Neuron (in vitro differentiated cells): ENCODE measurements at regions not wholly inside any gene's neighbourhood (a gene's known extent, or its start where the extent isn't known, plus 50 kb on each side); places are given as distances from the start of the nearest gene placed in this dataset.

ENCODE experiments used
- H2AFZ ChIP-seq: one replicate; pipeline ENCODE4 v1.6.1; 2013; ENCODE audit warnings: low read depth, mild to moderate bottlenecking, inconsistent platforms, low read length, moderate library complexity
- H3K27me3 ChIP-seq: one replicate; pipeline ENCODE4 v1.6.1; 2013; ENCODE audit warnings: low read length; ENCODE audit not compliant: insufficient read depth
- H3K36me3 ChIP-seq: one replicate; pipeline ENCODE4 v1.6.1; 2013; ENCODE audit warnings: low read length; ENCODE audit not compliant: insufficient read depth
- H3K4me1 ChIP-seq: one replicate; pipeline ENCODE4 v1.6.1; 2013; ENCODE audit warnings: low read length; ENCODE audit not compliant: insufficient read depth
- H3K4me3 ChIP-seq: 2 replicates; pipeline ENCODE4 v1.5.1; 2013; ENCODE audit warnings: mild to moderate bottlenecking, low read length, moderate library complexity
- H3K9me3 ChIP-seq: one replicate; pipeline ENCODE4 v1.6.1; 2013; ENCODE audit warnings: low read length

GRCh38 chr12:115174920-115175319 is 490.9 kb upstream of the TBX3 start:
- H3K27me3 ChIP-seq = no peaks in the 10 kb centered on the region
- H2AFZ ChIP-seq = no peak overlapping the region
- no peaks in the 10 kb centered on the region for H3K9me3 ChIP-seq
- H3K36me3 ChIP-seq = no peaks in the 10 kb centered on the region
- no peak overlapping the region for H3K4me3 ChIP-seq
- H3K4me1 ChIP-seq = no peaks in the 10 kb centered on the region

DNA sequence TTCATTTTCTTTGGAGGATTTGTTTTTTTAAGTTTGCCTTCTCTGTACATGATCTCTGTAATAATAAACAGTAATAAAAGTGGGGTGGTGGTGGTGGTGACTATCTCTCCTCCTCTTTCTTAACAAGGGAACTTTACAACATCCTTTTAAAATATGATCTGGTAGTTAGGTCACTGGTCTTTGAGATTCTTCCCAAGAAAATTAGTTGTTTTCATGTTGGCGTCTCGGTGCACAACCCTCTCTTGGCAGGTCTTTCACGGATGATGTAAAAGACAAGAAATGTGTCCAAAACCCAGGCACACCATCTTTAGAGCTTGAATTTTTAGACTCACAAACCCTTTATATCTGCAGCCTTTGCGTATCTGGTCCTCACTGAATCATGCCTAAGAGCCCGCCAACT is 488.5 kb upstream of the TBX3 start:
- Histone ChIP-seq H3K4me1 (no peaks in the 10 kb centered on the region), H2AFZ (no peak overlapping the region), H3K36me3 (no peaks in the 10 kb centered on the region), H3K9me3 (no peaks in the 10 kb centered on the region), H3K27me3 (no peaks in the 10 kb centered on the region), H3K4me3 (no peak overlapping the region)

DNA sequence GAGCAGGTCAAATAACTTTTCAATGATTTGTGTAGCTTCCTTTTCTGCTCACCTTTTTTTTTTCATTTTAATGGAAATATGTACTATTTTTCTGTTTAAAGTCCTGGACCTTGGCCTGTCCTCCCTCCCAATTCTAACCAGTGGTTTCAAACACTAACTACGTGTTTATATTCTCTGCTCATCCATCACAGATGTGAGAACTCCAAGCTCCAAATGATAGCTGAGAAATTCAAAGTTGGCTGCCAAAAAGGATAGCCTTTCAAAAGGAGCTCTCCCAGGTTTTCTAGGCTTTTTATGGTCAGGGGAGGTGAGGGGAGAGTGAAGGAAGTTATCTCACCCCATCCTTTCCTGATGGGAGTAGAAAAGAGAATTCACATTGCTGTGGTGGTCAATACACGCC is 486.0 kb upstream of the TBX3 start:
- Histone ChIP-seq H3K36me3 (no peaks in the 10 kb centered on the region), H3K4me3 (no peak overlapping the region), H3K4me1 (no peaks in the 10 kb centered on the region), H3K9me3 (no peaks in the 10 kb centered on the region), H3K27me3 (no peaks in the 10 kb centered on the region), H2AFZ (no peak overlapping the region)

DNA sequence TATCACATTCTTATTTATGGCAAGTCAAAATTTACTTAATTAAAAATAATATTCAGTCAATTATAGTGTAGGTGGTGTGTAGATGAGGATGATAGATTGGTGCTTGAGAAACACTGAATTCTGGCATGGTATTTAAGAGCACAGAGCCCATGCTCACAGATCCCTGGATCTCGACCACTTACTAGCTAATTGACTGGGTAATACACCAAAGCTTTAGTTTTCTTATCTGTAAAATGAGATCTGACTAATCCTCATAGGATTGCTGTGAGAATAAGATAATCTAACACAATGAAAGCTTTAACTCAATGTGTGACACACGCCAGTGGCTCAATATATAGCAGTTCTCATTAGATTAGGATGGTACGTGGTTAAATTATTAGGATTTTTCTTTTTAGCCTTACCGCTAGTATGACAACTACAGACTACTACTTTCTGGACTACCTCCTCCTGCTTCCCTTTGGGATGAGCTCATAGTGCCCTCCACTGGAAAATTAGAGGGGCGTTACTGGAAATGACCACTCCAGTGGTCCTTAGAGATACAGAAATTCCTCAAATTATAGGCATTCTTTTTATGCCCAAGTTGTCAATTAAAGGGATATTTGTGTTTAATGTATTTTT is 482.8 kb upstream of the TBX3 start:
- Histone ChIP-seq H3K9me3 (no peaks in the 10 kb centered on the region), H3K4me1 (no peaks in the 10 kb centered on the region), H2AFZ (no peak overlapping the region), H3K4me3 (no peak overlapping the region), H3K36me3 (no peaks in the 10 kb centered on the region), H3K27me3 (no peaks in the 10 kb centered on the region)

DNA sequence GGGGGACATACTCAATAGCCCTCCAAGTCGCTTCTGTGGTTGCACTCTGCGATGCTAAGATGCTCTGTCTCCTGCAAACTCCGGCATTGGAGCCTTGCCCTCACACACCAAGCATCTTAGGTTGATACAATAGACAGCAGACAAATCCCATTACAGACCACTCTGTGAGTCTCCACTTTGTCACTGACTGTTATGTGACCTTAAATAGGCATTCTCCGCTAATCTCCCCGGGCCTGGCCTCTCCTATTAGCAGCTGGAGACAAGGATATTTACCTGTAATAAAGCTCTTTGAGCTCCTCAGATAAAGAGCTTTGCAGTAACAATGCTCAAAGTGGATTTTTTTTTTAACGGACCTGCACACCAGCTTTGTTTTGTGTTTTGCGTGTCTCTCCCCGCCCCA is 479.7 kb upstream of the TBX3 start:
- no peaks in the 10 kb centered on the region for H3K9me3 ChIP-seq
- no peak overlapping the region for H2AFZ ChIP-seq
- H3K36me3 ChIP-seq = no peaks in the 10 kb centered on the region
- H3K27me3 ChIP-seq = peaks cover 2% of the 10 kb centered on the region
- no peaks in the 10 kb centered on the region for H3K4me1 ChIP-seq
- H3K4me3 ChIP-seq = no peak overlapping the region

DNA sequence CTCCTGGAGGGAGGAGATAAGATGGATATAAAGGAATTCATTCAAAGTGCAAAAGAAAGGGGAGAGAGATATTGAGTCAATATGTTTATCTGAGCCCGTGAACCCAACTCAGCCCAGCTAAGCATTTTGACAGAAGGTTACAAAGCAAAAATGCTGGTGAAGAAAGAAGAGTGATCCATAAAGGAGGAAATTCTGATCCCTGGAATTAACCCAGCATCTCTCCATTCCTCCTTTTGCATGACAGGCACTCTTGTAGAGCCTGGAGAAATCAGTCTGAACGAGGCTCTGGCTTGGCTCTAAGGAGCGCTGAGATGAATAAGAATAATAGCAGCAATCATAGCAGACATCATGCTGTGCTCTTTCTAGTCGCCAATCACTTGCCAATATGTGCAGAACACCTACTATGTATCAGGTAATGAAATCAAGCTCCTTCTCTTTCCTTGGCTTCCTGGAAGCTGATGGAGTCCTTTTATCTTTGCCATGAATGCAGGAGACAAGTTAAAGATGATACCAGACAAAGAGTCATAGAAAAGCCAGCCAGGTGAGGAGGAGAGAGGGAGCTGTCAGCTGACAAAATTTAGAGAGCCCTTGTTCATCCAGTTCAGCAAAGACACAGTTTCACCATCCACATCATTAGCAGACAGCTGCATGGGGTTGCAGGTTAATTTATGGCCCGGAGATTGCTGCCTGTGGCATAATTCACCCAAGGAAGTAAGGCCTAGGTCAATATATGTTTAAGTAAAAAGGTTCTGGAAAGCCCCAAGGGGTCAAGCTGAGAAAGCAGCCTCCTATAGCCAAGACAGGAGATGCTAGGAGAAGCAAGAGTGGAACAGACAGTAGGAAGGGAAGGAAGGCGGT is 476.5 kb upstream of the TBX3 start:
- Histone ChIP-seq H3K27me3 (peaks cover 2% of the 10 kb centered on the region), H3K9me3 (no peaks in the 10 kb centered on the region), H2AFZ (no peak overlapping the region), H3K4me1 (no peaks in the 10 kb centered on the region), H3K4me3 (no peak overlapping the region), H3K36me3 (no peaks in the 10 kb centered on the region)

GRCh38 chr12:115158816-115159215 is 474.8 kb upstream of the TBX3 start:
- no peak overlapping the region for H3K4me3 ChIP-seq
- no peaks in the 10 kb centered on the region for H3K4me1 ChIP-seq
- no peaks in the 10 kb centered on the region for H3K36me3 ChIP-seq
- H3K27me3 ChIP-seq = peaks cover 2% of the 10 kb centered on the region
- no peak overlapping the region for H2AFZ ChIP-seq
- H3K9me3 ChIP-seq = no peaks in the 10 kb centered on the region

GRCh38 chr12:115155665-115156645 is 472.0 kb upstream of the TBX3 start:
- H3K4me1 ChIP-seq = no peaks in the 10 kb centered on the region
- H3K36me3 ChIP-seq = no peaks in the 10 kb centered on the region
- no peak overlapping the region for H2AFZ ChIP-seq
- no peak overlapping the region for H3K4me3 ChIP-seq
- no peaks in the 10 kb centered on the region for H3K27me3 ChIP-seq
- no peaks in the 10 kb centered on the region for H3K9me3 ChIP-seq

DNA sequence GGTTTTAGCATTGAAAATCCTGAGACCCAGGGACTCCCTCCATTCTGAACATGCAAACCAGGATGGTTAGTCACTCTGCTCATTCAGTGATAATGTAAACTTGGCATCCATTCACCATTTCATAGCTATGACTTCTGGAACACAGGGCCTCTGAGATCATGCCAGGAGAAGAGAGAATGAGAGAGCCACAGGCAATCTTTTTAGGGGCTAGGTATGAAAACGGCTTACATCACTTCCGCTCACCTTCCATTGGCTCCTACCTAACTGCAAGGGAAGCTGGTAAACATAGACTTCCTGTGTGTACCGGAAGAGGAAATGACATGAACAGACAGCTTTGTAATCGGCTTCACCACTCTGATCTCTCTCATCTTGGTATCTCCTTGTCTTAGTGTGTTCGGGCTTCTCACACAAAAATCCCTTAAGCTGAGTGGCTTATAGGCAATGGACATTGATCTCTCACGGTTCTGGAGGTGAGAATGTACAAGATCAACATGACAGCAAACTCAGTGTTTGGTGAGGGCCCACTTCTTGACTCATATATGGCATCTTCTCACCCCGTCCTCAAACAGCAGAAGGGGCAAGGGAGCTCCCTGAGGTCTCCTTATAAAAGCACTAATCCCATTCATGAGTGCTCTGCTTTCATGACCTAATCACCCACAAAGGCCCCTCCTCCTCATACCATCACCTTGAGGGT is 465.9 kb upstream of the TBX3 start:
- no peaks in the 10 kb centered on the region for H3K27me3 ChIP-seq
- H2AFZ ChIP-seq = no peak overlapping the region
- H3K36me3 ChIP-seq = no peaks in the 10 kb centered on the region
- H3K4me1 ChIP-seq = no peaks in the 10 kb centered on the region
- no peaks in the 10 kb centered on the region for H3K9me3 ChIP-seq
- no peak overlapping the region for H3K4me3 ChIP-seq

DNA sequence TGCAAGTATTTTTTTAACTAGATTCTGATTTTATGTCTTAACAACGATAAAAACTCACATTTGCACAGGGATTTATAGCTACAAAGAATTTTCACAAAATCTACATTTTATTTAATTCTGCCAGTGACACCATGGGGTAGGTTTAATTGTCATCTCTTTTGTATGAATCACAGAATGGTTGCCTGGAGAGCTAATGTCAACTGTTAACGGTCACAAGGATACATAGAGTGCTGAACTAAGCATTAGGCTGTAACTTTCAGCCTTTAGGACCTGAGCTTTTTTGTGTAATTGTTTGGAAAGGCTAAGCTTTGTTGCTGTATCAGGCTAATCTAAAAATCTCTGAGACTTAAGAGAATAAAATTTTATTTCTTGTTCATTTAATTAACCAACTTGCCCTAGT is 465.3 kb upstream of the TBX3 start:
- H3K27me3 ChIP-seq = no peaks in the 10 kb centered on the region
- H2AFZ ChIP-seq = no peak overlapping the region
- H3K4me3 ChIP-seq = no peak overlapping the region
- H3K4me1 ChIP-seq = no peaks in the 10 kb centered on the region
- H3K36me3 ChIP-seq = no peaks in the 10 kb centered on the region
- H3K9me3 ChIP-seq = no peaks in the 10 kb centered on the region

DNA sequence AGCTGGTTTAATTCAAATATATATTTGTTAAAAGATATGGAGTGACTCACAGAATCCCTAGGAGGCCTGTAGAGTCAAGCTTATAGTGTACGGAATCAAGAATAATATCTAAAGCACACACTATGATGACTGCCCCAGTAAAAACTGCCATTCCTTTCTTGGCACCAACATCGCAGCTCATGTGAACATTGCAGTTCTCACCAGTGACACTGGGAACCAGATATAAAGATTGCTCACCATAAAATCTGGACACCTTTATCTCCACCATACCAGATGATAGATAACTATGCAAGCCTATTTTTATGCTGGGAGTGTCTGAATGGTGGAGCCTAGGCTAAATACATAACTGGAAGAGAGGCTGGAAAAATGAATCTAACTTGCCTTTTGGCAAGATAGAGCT is 463.9 kb upstream of the TBX3 start:
- H3K9me3 ChIP-seq = no peaks in the 10 kb centered on the region
- no peaks in the 10 kb centered on the region for H3K27me3 ChIP-seq
- H3K4me1 ChIP-seq = no peaks in the 10 kb centered on the region
- H2AFZ ChIP-seq = no peak overlapping the region
- H3K36me3 ChIP-seq = no peaks in the 10 kb centered on the region
- H3K4me3 ChIP-seq = no peak overlapping the region

DNA sequence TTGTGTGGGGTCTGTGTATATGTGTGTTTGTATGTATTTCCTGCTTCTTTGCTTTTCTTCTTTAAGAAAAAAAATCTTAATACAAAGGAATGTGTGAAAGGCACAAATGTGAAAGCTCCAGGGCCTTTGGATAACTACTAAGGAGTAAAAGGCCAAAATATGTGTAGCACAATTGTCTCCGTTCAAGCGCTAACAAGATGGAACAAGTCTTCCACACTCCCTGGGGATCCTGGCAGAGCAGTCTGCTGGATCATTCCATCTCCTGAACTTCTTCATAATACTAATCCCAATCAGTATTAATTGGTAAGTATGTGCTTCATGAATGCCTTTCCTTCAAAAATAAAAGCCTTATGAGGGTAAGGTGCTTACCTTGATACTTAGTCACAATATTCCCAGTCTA is 462.5 kb upstream of the TBX3 start:
- Histone ChIP-seq H2AFZ (no peak overlapping the region), H3K4me3 (no peak overlapping the region), H3K4me1 (no peaks in the 10 kb centered on the region), H3K9me3 (no peaks in the 10 kb centered on the region), H3K27me3 (no peaks in the 10 kb centered on the region), H3K36me3 (no peaks in the 10 kb centered on the region)
